CD4-positive, alpha-beta T cell (primary cell): ENCODE measurements at regions not wholly inside any gene's neighbourhood (a gene's known extent, or its start where the extent isn't known, plus 50 kb on each side); places are given as distances from the start of the nearest gene placed in this dataset.

Experiments
- ATAC-seq: fragments of 200-7000 bp; cut with Tn5 transposase; one replicate; pipeline ENCODE4 v1.10.0; 2022; ENCODE audit warnings: mild to moderate bottlenecking; ENCODE audit not compliant: poor library complexity
- CTCF ChIA-PET: fragments of 350-600 bp; sonication (Branson Sonifier 250); formaldehyde crosslinking; loops from one replicate; lab custom pipeline; 2021; ENCODE audit warnings: antibody characterized with exemption, inconsistent platforms; lab: Charles Lee
- POLR2A ChIA-PET: fragments of 350-600 bp; sonication (Branson Sonifier 250); formaldehyde crosslinking; loops from one replicate; lab custom pipeline; 2021; ENCODE audit warnings: antibody characterized with exemption, inconsistent platforms; lab: Charles Lee
- DNase-seq, 14 experiments: peaks; one replicate each; pipeline ENCODE4 v3.0.0-alpha.2; 2013 to 2020; ENCODE audit warnings: mixed read lengths in 2 of 14
- H3K27ac ChIP-seq, 2 donors: one replicate each; pipeline versions ENCODE4 v1.5.1 to v1.7.0; 2013; ENCODE audit warnings: low read length in 2 of 2, low read depth in 1 of 2, mild to moderate bottlenecking in 1 of 2
- H3K27me3 ChIP-seq, 2 experiments: 1 replicate in 1 of 2; 2 replicates in 1 of 2; pipeline versions ENCODE4 v1.6.1 to v1.7.0; 2013; ENCODE audit warnings: low read length in 2 of 2, control low read depth in 1 of 2, mild to moderate bottlenecking in 1 of 2, moderate library complexity in 1 of 2; ENCODE audit not compliant: insufficient read depth in 2 of 2, control insufficient read depth in 1 of 2
- H3K36me3 ChIP-seq: one replicate; pipeline ENCODE4 v1.6.1; 2013; ENCODE audit warnings: low read length, control low read depth; ENCODE audit not compliant: insufficient read depth
- H3K4me1 ChIP-seq: one replicate; pipeline ENCODE4 v1.6.1; 2013; ENCODE audit warnings: low read length, control low read depth; ENCODE audit not compliant: insufficient read depth
- H3K4me3 ChIP-seq: one replicate; pipeline ENCODE4 v1.5.1; 2013; ENCODE audit warnings: mild to moderate bottlenecking, low read length, moderate library complexity
- H3K9me3 ChIP-seq, 2 experiments: 1 replicate in 1 of 2; 2 replicates in 1 of 2; pipeline versions ENCODE4 v1.6.1 to v1.7.0; 2013; ENCODE audit warnings: low read length in 2 of 2, mild to moderate bottlenecking in 2 of 2, control low read depth in 1 of 2, moderate library complexity in 1 of 2; ENCODE audit not compliant: control insufficient read depth in 1 of 2, insufficient read depth in 1 of 2
- H3K27ac Mint-ChIP-seq: one replicate; pipeline ENCODE4 v1.8.0; 2020; ENCODE audit warnings: mixed read lengths
- H3K27me3 Mint-ChIP-seq: one replicate; pipeline ENCODE4 v1.8.0; 2021; ENCODE audit warnings: mixed read lengths
- H3K36me3 Mint-ChIP-seq: one replicate; pipeline ENCODE4 v1.8.0; 2021; ENCODE audit warnings: low read depth, mixed read lengths
- H3K4me1 Mint-ChIP-seq: one replicate; pipeline ENCODE4 v1.8.0; 2021; ENCODE audit warnings: low read depth, mixed read lengths
- H3K4me3 Mint-ChIP-seq: one replicate; pipeline ENCODE4 v1.8.0; 2020; ENCODE audit warnings: mild to moderate bottlenecking, mixed read lengths
- H3K9me3 Mint-ChIP-seq: one replicate; pipeline ENCODE4 v1.8.0; 2020; ENCODE audit warnings: mixed read lengths
- CTCF ChIP-seq: fragments of 200-600 bp; IDR thresholded peaks from one replicate; pipeline ENCODE4 v1.8.0; 2022; ENCODE audit warnings: antibody characterized with exemption, mild to moderate bottlenecking
- intact Hi-C, 2 experiments: fragments of 100-400 bp; cut with DNase I in 1 of 2; cut with micrococcal nuclease in 1 of 2; formaldehyde crosslinking; loops; one replicate each; pipeline versions ENCODE4 v1.15.1 to v1.9.0; 2023 to 2025; cut with DNase I, micrococcal nuclease

DNA sequence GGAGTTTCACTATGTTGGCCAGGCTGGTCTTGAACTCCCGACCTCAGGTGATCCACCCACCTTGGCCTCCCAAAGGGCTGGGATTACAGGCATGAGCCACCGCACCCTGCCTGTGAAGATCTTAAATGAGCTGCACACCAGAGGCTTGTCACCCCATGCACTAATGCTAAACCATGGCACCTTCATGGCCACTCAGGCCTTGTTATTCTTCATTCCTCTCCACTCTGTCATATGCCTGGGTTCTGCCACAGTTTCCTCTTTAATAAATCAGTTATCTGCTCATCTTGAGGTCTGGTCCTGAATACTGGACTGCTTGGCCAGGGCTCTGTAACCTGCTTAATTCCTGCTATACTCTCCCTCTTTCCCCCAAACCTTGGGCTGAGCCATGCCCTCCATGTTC, 104.3 kb upstream of the FOXN2 start:
- ChIA-PET CTCF (no interaction called here), POLR2A (no interaction called here)
- no peak overlapping the region for H3K4me3 ChIP-seq
- intact Hi-C loops = no loop called here
- no peaks in the 10 kb centered on the region for H3K27me3 ChIP-seq
- no peak for TF ChIP-seq CTCF
- no peaks in the 10 kb centered on the region for H3K36me3 ChIP-seq
- no peaks in the 10 kb centered on the region for H3K27me3 Mint-ChIP-seq
- DNase-seq (no peak), ATAC-seq (no peak)
- no peak overlapping the region for H3K27ac Mint-ChIP-seq
- no peaks in the 10 kb centered on the region for H3K9me3 ChIP-seq
- no peaks in the 10 kb centered on the region for H3K9me3 Mint-ChIP-seq
- no peak overlapping the region for H3K4me3 Mint-ChIP-seq
- no peaks in the 10 kb centered on the region for H3K36me3 Mint-ChIP-seq
- no peak overlapping the region for H3K27ac ChIP-seq
- no peaks in the 10 kb centered on the region for H3K4me1 ChIP-seq
- no peaks in the 10 kb centered on the region for H3K4me1 Mint-ChIP-seq

DNA sequence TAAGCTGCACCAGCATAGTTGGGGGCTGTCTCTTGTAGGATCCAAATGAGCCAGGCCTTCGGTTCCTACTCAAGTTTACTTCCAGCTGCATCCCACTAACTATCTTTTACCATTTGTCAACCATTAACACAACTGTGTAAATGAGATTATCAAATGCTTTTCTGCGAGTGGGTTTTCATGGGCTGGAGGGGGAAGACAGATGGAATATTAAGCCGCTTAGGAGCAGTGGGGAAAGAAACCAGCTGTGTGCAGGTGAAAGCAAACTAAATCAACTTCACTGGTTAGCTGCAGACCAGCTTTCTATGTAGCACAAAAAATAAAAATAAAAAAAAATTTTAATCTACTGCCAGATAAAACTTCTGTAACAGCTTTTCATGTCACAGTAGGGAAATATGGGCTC, 100.8 kb upstream of the FOXN2 start:
- Mint-ChIP-seq H3K27ac (no peak overlapping the region), H3K4me3 (no peak overlapping the region), H3K27me3 (no peaks in the 10 kb centered on the region), H3K36me3 (no peaks in the 10 kb centered on the region), H3K4me1 (no peaks in the 10 kb centered on the region), H3K9me3 (no peaks in the 10 kb centered on the region)
- Histone ChIP-seq H3K4me3 (no peak overlapping the region), H3K36me3 (no peaks in the 10 kb centered on the region), H3K27ac (no peak overlapping the region), H3K27me3 (no peaks in the 10 kb centered on the region), H3K9me3 (no peaks in the 10 kb centered on the region), H3K4me1 (no peaks in the 10 kb centered on the region)
- intact Hi-C loops = no loop called here
- ChIA-PET CTCF (no interaction called here), POLR2A (no interaction called here)
- no peak for TF ChIP-seq CTCF
- no peak for DNase-seq
- no peak for ATAC-seq

DNA sequence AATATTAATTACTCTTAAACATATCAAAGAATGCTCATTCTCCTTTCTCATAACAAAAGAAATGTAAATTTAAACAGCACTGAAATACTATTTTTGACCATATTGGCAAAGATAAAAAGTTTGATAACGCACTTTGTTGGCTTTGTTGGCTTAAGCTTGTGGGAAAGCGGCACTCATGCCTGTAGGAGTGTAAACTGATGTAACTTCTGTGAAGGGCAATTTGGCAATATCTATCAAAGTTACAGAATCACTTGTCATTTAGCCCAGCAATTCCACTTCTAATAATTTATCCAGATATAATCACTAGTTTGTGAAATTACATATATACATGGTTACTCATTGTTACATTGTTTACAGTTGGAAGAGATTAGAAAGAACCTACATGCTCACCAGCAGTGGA, 96.3 kb upstream of the FOXN2 start:
- no peak overlapping the region for H3K4me3 ChIP-seq
- no peaks in the 10 kb centered on the region for H3K36me3 Mint-ChIP-seq
- TF ChIP-seq CTCF = no peak
- DNase-seq (no peak), ATAC-seq (no peak)
- ChIA-PET CTCF (no interaction called here), POLR2A (interaction anchor here (0.6 kb wide), 1 partner anchor 57 kb away, joined by 3 read pairs; no protein-coding TSS in a partner anchor)
- no peaks in the 10 kb centered on the region for H3K9me3 ChIP-seq
- no peaks in the 10 kb centered on the region for H3K27me3 Mint-ChIP-seq
- peaks cover 6% of the 10 kb centered on the region for H3K4me1 ChIP-seq
- H3K36me3 ChIP-seq = no peaks in the 10 kb centered on the region
- H3K27me3 ChIP-seq = no peaks in the 10 kb centered on the region
- no peaks in the 10 kb centered on the region for H3K9me3 Mint-ChIP-seq
- no peak overlapping the region for H3K27ac ChIP-seq
- H3K4me1 Mint-ChIP-seq = no peaks in the 10 kb centered on the region
- H3K27ac Mint-ChIP-seq = no peak overlapping the region
- intact Hi-C loops = no loop called here
- no peak overlapping the region for H3K4me3 Mint-ChIP-seq
